ENCODE measurements at regions not wholly inside any gene's neighbourhood (a gene's known extent, or its start where the extent isn't known, plus 50 kb on each side); places are given as distances from the start of the nearest gene placed in this dataset.
A peak's percentile ranks its signal among the peaks of the same experiment; 100 is the strongest.
"Not testable (repeated sequence)": the region's sequence is repeated elsewhere in the genome, so short reads cannot be mapped to it uniquely, and the experiment has no call there.

GRCh38 chr1:230556453-230556852 is 85.8 kb upstream of the COG2 start:
- DNase-seq (ENCODE audit: low spot score) = no peak

- DNase-seq (ENCODE audit: low spot score) = no peak
Measured at GRCh38 chr1:230555814-230556213, 86.5 kb upstream of the COG2 start.

GRCh38 chr1:230552880-230553279 is 89.4 kb upstream of the COG2 start:
- no peak for DNase-seq (ENCODE audit: low spot score)

- DNase-seq (ENCODE audit: low spot score) = not testable (repeated sequence)
Measured at GRCh38 chr1:230550945-230551344, 91.3 kb upstream of the COG2 start.

GRCh38 chr1:230550428-230550827 is 91.9 kb upstream of the COG2 start:
- no peak for DNase-seq (ENCODE audit: low spot score)

GRCh38 chr1:230549625-230550024 is 92.7 kb upstream of the COG2 start:
- DNase-seq (ENCODE audit: low spot score) = no peak

GRCh38 chr1:230548997-230549396 is 93.3 kb upstream of the COG2 start:
- no peak for DNase-seq (ENCODE audit: low spot score)

GRCh38 chr1:230548357-230548756 is 93.9 kb upstream of the COG2 start:
- no peak for DNase-seq (ENCODE audit: low spot score)

GRCh38 chr1:230545181-230545580 is 97.1 kb upstream of the COG2 start:
- no peak for DNase-seq (ENCODE audit: low spot score)

- DNase-seq (ENCODE audit: low spot score) = no peak
Measured at GRCh38 chr1:230544758-230545157, 97.5 kb upstream of the COG2 start.

GRCh38 chr1:230543085-230543484 is 99.2 kb upstream of the COG2 start:
- DNase-seq (ENCODE audit: low spot score) = no peak

- no peak for DNase-seq (ENCODE audit: low spot score)
Measured at GRCh38 chr1:230542681-230543080, 99.6 kb upstream of the COG2 start.

- peak; percentile 4 for DNase-seq (ENCODE audit: low spot score)
Measured at GRCh38 chr1:230542054-230542453, 100.2 kb upstream of the COG2 start.

- DNase-seq (ENCODE audit: low spot score) = no peak
Measured at GRCh38 chr1:230541306-230541705, 101.0 kb upstream of the COG2 start.

GRCh38 chr1:230540421-230541155 is 101.7 kb upstream of the COG2 start:
- DNase-seq (ENCODE audit: low spot score) = no peak

- DNase-seq (ENCODE audit: low spot score) = no peak
Measured at GRCh38 chr1:230537456-230537855, 104.8 kb upstream of the COG2 start.

GRCh38 chr1:230536641-230537155 is 105.6 kb upstream of the COG2 start:
- no peak for DNase-seq (ENCODE audit: low spot score)

GRCh38 chr1:230534224-230534623 is 108.1 kb upstream of the COG2 start:
- no peak for DNase-seq (ENCODE audit: low spot score)

- no peak for DNase-seq (ENCODE audit: low spot score)
Measured at GRCh38 chr1:230531103-230531502, 105.0 kb upstream of the PGBD5 start.

GRCh38 chr1:230519246-230519645 is 93.1 kb upstream of the PGBD5 start:
- DNase-seq (ENCODE audit: low spot score) = no peak

GRCh38 chr1:230518511-230518910 is 92.4 kb upstream of the PGBD5 start:
- no peak for DNase-seq (ENCODE audit: low spot score)

- DNase-seq (ENCODE audit: low spot score) = no peak
Measured at GRCh38 chr1:230517786-230518185, 91.7 kb upstream of the PGBD5 start.

- no peak for DNase-seq (ENCODE audit: low spot score)
Measured at GRCh38 chr1:230517326-230517725, 91.2 kb upstream of the PGBD5 start.

GRCh38 chr1:230516889-230517288 is 90.8 kb upstream of the PGBD5 start:
- no peak for DNase-seq (ENCODE audit: low spot score)

All from CD4-positive, alpha-beta T cell treated with Interleukin-2 at 100 ng/mL for 4 hours (primary cell).